ENCODE measurements at regions not wholly inside any gene's neighbourhood (a gene's known extent, or its start where the extent isn't known, plus 50 kb on each side); places are given as distances from the start of the nearest gene placed in this dataset.
"Not testable (repeated sequence)": the region's sequence is repeated elsewhere in the genome, so short reads cannot be mapped to it uniquely, and the experiment has no call there.

DNA sequence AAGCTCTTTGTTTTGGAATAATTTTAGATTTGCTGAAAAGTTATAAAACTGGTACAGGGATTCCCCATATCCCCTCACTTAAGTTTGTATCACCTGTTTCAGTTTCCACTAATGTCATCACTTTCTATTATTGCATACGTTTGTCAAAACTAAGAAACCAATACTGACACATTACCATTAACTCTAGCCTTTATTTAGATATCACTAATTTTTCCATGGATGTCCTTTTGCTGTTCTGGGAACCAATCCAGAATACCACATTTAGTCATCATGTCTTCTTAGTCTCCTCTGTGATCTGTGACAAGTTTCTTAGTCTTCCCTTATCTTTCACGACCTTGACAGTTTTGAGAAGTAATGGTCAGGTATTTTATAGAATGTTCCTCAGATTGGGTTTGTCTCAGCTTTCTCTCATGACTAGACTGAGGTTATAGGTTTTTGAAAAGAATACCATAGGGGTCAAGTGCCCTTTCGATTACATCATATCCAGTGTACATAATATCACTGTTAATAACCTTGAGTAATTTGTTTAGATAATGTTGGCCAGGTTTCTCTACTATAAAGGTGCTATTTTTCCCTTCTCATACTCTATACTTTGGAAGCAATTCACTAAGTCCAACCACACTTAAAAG is 51.9 kb upstream of the NMUR2 start:
- no peak for DNase-seq (ENCODE audit: low read depth)

DNA sequence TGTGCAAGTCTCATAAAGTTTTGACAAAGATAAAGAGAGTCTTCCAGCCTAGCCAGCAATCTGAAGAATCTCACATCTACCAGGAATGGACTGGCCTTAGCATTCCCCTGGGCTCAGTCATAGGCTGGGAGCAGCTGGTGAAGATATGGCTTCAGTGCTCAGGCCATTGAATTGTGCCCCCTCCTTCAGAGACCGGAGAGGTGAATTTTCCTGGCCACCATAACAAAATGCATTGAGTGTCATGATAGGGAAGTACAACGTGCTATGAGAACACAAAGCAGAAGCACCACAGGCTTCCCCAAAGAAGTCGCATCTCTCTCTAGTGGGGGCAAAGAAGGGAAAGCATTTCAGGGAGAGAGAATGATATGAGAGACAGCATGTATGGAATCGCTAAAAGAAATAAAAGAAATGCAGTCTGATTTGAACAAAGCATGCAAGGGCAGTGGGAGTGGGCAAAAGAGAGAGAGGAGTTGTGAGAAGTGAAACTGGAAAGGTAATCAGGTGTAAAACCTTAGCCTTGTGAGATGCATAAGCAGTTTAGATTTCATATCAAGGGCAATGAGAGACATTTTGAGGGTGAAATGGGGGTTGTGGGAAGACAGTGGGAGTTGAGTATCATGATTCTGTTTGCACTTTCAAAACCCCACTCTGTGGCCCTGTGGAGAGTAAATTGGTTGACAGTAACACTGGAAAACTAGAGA is 57.1 kb upstream of the NMUR2 start:
- DNase-seq (ENCODE audit: low read depth) = no peak

DNA sequence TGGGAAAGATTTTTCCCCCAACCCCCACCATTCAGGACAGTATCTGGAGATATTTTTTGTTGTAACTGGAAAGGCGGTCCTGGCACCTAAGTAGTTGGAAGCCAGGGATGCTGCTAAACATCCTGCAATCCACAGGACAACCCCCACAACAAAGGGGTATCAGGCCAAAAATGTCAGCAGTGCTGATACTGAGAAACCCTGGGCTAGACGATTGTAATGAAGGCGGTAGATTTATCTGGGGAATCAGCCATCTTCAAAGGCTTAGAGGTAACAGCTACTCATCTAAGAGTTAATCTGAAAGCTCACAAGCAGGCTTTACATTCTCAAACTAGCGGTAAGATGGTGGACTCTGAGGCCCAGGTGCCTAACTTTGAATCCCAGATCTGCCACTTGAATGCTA is 59.0 kb upstream of the NMUR2 start:
- no peak for DNase-seq (ENCODE audit: low read depth)

DNA sequence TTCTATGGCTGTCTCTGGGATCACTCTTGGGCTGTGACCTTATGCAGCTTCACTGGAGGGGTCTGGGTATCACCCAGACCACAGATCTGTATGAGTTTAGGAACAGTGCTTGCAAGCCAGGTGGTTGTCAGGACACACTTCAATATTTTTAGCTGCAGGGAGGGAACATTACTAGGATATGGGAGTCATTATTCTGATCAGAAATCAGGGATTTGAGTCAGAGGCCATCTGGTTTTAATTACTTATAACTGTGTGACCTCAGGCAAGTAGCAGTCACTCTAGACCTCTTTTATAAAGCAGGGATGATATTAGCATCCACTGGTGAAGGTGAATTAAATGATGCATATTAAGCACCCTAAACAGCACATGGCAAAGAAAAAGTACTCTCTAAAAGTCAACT is 60.1 kb upstream of the NMUR2 start:
- DNase-seq (ENCODE audit: low read depth) = no peak

DNA sequence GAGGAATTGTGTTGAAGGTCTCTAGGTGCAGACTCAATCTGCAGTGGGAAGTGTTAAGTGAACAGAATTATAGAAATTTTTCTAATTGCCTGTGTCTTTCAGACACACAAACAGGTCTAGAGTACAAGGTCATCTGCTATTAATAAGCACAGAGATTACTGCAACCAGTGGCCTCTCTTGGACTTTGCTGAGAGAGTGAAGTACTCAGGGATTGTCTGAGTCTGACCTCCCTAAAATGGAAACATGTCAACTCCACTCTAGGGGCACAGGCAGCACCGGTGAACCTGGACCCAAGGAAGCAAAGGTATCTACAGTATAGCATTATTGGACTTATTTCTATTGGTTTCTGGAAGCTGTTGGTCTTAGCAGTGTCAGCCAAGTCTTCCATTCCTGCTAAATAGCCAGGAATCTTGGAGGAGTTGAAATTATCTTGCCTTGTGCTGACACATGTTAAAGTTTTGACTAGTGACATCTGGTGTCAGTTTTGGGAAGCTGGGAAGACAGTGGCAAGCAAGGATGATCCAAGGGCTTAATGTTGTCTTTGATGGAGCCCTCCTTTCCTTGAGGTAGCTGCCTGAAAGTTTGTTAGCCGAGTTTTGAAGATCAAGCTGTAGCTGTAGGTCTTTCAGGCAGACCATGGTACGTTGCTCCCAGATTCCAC is 61.1 kb upstream of the NMUR2 start:
- DNase-seq (ENCODE audit: low read depth) = no peak

DNA sequence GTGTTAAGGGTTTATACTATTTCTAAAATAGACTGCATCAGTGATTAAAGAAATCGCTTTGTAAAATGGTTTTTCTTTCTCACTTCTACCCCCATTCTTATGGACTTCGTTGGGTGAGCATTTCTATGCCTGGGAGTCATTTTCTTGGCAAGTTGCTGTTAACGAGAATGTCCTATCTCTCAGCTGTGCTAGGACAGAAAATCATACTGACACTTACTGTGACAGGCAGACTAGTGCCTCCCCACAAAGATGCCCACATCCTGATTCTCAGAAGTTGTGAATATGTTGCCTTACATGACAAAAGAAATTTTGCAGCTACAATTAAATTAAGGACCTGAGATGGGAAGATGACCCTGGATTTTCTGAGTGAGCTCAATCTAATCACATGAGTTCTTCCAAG is 65.1 kb upstream of the NMUR2 start:
- no peak for DNase-seq (ENCODE audit: low read depth)

DNA sequence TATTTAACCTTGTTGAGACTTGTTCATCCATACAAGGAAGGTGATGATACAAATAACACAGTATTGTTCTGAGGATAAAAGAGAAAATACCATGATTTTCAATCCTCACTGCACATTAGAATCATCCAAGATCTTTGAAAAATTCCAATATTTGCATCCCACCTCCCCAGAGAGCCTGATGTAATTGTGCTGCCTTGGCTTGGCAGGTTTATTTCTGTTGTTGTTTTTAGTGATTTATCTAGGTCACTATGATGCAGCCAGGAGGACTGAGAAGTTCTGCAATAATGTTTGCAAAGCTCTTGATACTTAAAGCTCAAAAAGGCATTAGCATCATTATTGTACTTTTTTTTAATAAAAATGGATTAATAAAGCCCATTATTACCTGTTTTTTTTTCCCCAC is 67.0 kb upstream of the NMUR2 start:
- no peak for DNase-seq (ENCODE audit: low read depth)

DNA sequence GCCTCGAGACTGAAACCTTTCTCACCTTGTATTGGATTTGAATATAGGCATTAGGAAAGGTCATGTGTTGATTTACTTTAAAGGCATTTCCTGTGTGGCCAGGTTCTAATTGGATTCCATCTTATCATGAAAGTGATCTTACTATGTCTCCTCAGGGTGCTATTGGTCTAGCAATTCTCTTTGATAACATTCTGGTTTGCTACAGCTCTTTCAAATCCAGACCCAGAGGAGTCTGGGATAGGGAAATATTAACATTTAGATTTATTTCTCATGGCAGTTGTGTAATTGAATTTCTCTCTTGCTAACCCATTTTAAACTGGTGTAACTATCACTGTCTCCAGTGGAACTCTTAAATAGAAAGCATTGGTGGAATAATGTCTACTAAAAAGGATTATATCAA is 69.9 kb upstream of the NMUR2 start:
- no peak for DNase-seq (ENCODE audit: low read depth)

DNA sequence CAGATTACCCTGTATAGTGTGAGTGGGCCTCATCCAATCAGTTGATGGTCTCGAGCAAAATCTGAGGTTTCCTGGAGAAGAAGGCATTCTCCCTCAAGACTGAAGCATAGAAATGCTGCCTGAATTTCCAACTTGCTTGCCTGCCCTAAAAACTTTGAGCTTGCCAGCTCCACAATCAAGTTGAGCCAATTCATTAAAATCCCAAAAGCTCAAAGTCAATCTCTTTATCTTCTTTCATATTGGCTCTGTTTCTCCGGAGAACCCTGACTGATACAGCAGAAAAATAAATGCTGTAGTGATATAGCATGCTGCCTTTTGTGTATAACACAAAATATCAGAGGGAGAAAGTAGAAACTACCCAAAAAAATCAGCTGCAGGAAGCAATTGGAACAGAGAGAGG is 72.5 kb upstream of the NMUR2 start:
- DNase-seq (ENCODE audit: low read depth) = no peak

DNA sequence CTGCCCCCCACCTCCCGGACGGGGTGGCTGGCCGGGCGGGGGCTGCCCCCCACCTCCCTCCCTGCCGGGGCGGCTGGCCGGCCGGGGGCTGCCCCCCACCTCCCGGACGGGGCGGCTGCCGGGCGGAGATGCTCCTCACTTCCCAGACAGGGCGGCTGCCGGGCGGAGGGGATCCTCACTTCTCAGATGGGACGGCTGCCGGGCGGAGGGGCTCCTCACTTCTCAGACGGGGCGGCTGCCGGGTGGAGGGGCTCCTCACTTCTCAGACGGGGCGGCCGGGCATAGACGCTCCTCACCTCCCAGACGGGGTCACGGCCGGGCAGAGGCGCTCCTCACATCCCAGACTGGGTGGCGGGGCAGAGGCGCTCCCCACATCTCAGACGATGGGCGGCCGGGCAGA is 74.8 kb upstream of the NMUR2 start:
- DNase-seq (ENCODE audit: low read depth) = not testable (repeated sequence)

DNA sequence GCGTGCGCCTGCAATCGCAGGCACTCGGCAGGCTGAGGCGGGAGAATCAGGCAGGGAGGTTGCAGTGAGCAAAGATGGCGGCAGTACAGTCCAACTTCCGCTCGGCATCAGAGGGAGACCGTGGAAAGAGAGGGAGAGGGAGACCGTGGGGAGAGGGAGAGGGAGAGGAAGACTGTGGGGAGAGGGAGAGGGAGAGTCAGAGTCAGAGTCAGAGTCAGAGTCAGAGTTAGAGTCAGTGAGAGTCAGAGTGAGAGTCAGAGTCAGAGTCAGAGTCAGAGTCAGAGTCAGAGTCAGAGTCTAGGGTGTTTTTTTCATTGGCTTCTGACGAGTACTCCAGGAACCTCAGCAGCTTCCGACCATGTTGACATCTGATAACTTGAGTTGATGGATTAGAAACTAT is 75.6 kb upstream of the NMUR2 start:
- DNase-seq (ENCODE audit: low read depth) = not testable (repeated sequence)

DNA sequence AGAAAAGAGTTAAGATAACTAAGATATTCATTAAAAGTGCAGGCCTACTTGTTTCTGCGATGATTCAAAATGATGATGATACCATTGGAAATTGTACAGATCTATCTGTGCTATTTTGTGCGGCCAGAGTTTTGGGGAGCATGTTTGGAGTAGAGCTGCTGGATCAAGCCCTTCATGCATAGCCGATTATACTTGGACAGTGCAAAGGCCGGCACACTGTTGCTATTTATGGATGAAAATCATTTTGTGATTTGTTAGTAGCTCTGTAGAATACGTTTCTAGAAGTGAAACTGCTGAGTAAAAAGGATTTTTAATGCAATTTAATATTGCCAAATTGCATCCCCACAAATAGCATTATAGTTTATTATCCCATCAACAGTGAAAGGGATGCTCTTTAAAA is 82.1 kb upstream of the NMUR2 start:
- DNase-seq (ENCODE audit: low read depth) = no peak

DNA sequence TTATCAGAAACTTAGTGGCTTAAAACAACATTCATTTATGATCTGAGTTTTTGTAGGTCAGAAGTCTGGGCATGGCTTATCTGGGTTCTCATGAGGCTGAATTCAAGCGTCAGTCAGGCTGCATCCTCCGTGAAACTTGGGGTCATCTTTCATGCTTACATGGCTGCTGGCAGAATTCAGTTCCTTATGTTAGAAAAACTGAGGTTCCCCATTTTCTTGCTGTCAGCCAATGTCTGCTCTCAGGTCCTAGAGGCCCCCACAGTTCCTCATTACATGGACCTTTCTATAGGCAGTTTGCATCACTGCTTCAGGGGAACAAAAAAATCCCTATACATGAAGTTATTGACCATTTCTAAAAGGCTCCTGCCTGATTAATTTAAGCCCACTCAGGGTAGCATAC is 83.8 kb upstream of the NMUR2 start:
- no peak for DNase-seq (ENCODE audit: low read depth)

DNA sequence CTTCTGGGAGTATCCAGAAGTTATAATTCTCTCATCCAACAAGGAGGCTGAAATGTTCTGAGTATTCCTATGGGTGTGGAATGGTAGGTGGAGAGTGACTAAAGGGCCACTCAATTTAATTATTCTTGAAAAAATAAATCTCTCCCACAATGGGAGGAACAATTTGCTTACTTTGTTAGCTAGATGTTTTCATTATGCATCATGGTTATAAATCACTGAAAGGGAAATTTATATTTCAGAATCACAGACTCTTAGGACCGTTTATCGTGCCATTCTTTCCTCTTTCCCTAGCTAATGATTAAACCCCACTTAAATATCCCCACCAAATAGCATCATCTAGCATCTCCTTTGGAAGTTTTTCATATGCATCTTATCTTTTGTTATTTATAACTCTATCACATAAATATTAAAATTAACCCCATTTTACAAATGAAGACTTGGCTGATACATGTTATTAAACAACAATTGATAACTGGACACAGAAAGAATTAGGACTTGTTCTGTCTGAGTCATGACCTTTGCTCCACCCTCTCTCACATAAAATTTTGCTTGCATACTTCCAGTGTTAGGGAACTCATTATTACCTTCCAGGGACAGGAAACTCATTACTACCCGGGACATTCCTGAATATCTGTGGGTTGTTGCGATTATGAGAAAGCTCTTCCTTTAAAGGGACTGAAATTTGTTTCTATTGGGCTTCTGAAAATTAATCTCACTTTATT is 94.9 kb upstream of the NMUR2 start:
- DNase-seq (ENCODE audit: low read depth) = no peak

DNA sequence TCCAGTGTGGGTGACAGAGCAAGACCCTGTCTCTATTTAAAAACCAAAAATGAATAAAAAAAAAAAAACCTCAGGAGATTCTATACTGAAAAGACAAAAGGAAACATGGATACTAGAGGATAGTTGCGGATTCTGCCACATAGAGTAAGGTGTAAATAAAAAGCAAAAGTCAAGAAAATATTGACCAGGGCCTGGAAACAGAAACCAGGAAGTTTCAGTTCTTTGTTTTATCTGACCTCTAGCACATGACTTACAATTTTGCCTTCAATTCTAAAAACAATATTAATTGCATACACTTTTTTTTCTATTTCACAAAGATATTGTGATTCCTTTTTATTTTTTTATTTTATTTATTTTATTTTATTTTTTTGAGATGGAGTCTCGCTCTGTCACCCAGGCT is 96.2 kb upstream of the NMUR2 start:
- no peak for DNase-seq (ENCODE audit: low read depth)

DNA sequence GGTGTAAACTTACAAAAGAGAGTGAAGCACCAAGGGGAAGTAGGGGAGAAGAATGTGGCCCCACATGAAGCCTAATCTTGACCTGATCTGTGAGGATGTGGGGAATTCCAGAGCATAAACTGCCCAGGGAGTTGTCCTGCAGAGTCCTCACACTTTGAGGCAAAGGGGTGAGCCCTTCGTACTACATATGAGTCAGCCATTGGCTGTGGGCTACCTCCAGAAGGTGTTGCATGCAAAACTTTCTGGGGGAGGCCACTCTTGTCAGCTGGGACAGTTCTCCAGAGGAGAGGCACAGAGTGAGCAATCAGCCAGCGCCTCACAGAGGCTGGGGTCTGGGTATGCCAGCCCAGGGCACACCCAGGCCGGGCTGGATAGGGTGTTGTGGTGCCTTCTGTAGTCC is 98.1 kb upstream of the NMUR2 start:
- no peak for DNase-seq (ENCODE audit: low read depth)

DNA sequence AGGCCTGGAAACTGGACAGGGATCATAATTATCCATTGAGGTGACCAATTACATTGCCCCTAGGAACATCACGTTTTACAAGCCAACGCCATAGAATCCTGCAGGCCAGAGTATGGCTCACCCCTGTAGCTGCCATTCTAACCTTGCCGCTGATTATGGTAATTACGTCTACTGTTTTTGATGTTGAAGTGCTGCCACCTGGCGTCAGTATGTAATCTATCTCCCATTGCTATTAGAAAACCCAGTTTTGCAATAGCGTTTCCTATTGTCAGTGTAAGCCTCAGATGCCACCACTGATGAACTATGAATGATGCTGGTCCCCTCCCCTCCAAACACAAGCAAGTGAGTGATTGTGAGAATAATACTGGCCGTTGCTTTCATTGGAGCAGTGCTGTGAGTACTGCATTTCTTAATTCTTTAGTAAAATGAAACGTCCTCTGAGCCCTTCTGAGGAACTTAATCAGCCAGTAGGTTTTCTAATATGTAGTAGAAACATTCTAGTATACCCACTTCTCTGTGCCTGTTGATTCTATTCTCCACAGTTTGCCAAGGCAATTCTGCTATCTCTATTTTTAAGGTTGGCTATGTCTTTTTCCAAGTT is 100.5 kb upstream of the NMUR2 start:
- peak; percentile 35 for DNase-seq (ENCODE audit: low read depth)

DNA sequence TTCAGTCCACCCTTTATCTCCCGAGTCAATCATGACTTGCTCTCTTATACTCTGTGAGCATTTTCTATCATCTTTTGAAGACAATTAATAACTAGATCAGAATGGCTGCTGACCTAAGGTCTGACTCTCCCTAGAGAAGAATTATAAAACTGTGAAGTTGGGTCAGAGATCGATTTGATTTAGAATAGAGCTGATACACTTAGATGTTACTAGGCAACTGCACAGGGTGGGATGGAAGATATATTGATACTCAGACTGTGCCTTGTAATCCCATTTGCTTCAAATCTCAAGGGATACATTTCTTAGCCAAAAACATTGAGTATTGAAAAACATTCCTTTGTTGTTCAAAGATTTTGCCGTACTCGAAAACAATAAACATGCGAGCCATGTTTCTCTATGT is 106.0 kb upstream of the NMUR2 start:
- DNase-seq (ENCODE audit: low read depth) = no peak

DNA sequence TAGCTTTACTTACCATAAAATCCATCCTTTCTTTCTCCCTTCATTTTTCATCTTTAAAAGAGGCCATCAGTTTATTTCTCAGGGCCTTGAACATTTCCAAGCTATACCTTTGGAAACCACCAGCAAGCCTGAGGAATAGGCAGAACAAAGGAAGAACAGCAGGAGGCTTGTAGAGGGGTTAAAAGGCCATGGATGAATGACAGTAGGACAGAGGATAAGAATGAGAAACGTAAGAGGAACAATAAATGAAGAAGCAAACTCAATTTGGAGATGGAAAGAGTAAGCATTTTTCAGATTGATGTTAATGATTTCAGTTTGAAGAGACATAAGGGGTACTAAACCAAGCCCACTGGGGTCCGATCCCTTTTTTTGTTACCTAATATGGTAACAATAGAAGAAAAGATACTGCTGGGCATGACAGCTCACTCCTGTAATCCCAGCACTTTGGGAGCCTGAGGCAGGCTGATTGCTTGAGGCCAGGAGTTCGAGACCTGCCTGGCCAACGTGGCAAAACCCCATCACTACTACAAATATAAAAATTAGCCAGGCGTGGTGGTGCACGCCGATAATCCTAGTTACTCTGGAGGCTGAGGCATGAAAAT is 106.6 kb upstream of the NMUR2 start:
- DNase-seq (ENCODE audit: low read depth) = no peak

DNA sequence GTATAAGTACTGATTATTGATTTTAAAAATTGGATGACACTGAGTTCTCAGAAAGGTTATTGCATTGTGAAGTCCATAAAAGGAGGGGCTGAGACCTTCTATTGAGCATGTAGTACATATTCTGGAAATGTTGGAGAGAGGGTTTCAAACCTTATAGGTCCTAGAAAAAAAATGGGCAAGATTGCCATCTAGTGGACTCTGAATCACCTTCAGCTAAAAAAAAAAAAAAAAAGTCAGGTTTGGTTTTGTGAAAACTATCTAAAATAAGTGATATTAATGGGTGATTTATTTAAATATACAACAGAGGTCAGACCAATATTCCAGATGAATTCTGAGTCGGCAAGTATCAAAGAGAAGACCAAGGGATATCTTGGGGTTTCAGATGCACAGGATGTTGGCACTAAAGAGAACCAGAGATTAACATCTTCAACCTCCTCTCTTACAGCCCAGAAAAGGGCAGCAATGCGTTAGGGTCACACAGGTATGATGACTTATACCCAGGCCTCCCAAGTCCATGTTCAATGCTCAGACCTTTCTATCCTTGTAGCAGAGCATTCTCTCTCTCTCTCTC is 109.8 kb upstream of the NMUR2 start:
- DNase-seq (ENCODE audit: low read depth) = peak; percentile 15

DNA sequence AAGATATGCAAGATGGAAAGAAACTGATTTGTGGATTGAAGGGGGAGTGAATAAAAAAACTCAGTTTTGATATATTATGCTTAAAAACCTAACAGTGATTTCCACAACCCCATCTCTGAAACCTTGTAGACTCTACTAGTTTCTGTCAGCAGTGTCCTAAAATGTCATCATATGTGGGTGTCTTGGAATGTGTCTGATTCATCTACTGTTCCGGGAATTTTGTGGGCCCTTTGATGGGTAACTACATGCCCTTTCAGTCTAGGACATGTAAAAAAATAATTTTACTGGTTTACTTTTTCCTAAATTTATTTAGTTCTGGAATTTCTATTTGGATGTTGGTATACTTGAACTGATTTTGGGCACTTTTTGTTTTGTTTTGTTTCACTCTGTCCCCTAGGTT is 118.9 kb upstream of the NMUR2 start:
- no peak for DNase-seq (ENCODE audit: low read depth)

Measured in stromal cell of bone marrow (primary cell).